ENCODE measurements at regions not wholly inside any gene's neighbourhood (a gene's known extent, or its start where the extent isn't known, plus 50 kb on each side); places are given as distances from the start of the nearest gene placed in this dataset.
"Not testable (repeated sequence)": the region's sequence is repeated elsewhere in the genome, so short reads cannot be mapped to it uniquely, and the experiment has no call there.

- not testable (repeated sequence) for DNase-seq (ENCODE audit: low read depth)
These were observed 77.9 kb downstream of the NR4A2 start for GRCh38 chr2:156254637-156255067.

DNA sequence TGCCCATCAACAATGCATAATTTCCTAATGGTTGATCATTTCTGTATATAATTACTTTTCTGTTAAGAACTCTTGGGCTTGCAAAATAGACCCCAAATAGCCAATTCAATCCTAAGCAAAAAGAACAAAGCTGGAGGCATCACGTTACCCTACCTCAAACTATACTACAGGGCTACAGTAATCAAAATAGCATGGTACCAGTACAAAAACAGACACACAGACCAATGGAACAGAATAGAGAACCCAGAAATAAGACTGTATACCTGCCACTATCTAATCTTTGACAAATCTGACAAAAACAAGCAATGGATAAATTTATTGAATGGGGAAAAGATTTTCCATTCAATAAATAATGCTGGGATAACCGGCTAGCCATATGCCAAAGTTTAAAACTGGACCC lies 78.8 kb downstream of the NR4A2 start:
- no peak for DNase-seq (ENCODE audit: low read depth)

- DNase-seq (ENCODE audit: low read depth) = no peak
These were observed 89.6 kb downstream of the NR4A2 start for GRCh38 chr2:156242874-156243273.

GRCh38 chr2:156237558-156237957 lies 95.0 kb downstream of the NR4A2 start:
- no peak for DNase-seq (ENCODE audit: low read depth)

GRCh38 chr2:156229724-156230362 lies 102.7 kb downstream of the NR4A2 start:
- DNase-seq (ENCODE audit: low read depth) = no peak

DNA sequence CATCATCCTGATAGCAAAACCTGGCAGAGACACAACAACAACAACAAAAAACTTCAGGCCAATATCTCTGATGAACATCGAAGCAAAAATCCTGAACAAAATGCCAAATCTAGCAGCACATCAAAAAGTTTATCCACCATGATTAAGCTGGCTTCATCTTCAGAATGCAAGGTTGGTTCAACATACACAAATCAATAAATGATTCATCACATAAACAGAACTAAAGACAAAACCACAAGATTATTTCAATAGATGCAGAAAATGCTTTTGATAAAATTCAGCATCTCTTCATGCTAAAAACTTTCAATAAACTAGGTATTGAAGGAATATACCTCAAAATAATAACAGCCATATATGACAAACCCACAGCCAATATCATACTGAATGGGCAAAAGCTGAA lies 109.2 kb downstream of the NR4A2 start:
- DNase-seq (ENCODE audit: low read depth) = not testable (repeated sequence)

GRCh38 chr2:156221703-156222102 lies 110.8 kb downstream of the NR4A2 start:
- no peak for DNase-seq (ENCODE audit: low read depth)

DNA sequence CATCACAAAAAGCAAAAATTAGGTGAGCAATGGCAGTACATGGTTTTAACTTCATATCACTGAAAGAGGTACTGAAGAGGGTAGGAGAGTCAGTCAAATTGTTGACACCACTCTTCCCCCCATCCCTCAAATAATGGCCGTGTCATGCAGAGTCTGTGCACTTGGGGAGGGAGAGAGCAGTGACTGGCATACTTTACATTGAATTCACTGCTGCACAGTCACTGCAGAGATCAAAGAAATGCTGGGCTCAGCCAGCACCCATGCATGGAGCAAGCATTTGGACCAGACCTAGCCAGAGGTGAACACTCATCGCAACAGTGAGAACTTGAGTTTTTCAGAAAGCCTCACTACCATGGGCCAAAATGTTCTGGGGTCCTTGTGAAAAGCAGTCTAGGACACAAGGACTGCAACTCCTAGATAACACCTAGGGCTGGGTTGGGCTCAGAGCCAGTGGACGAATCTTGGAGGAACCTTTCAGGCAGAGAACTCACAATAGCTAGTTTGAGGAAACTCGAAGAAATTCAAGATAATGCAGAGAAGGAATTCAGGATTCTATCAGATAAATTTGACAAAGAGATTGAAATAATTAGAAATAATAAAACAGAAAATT lies 112.9 kb downstream of the NR4A2 start:
- no peak for DNase-seq (ENCODE audit: low read depth)

DNA sequence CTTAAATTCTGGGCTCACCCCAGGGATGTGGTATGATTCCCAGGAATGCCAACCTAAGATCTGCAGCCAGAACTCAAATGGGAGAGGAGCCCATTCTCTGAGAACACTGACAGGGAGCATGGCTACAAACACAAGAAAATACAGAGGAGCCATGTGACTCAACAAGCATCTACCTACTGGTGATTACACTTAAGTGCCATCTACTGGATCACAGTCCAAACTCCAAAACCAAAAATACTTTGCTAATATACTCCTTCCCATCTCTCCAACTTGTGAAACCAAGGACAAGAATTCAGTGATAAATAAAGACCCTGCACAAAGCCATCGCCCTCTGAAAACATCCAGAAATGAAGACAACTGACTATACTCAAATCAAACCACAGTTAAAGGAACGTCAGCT lies 116.9 kb downstream of the NR4A2 start:
- DNase-seq (ENCODE audit: low read depth) = no peak

- DNase-seq (ENCODE audit: low read depth) = no peak
These were observed 121.2 kb downstream of the NR4A2 start for GRCh38 chr2:156211318-156211717.

DNA sequence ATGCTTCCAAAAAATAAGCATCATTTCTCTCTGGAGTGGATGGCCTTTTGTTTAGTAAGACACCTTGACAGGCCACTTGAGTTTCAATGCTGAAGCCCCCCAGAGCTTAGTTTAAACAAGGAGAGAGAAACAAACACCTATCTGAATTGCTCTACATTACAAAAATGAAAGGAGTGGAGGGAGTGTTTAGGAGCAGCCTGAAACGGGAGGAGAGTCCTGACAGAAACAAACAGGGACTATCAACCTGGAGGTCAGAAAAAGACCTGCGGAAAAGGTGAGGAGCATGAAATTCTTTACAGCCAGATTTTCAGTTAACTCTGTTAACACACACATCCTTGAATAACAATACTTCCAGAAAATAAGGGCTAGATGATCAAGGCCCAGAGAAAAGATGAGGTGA lies 126.2 kb downstream of the NR4A2 start:
- no peak for DNase-seq (ENCODE audit: low read depth)

- no peak for DNase-seq (ENCODE audit: low read depth)
These were observed 132.9 kb downstream of the NR4A2 start for GRCh38 chr2:156199588-156199987.

DNA sequence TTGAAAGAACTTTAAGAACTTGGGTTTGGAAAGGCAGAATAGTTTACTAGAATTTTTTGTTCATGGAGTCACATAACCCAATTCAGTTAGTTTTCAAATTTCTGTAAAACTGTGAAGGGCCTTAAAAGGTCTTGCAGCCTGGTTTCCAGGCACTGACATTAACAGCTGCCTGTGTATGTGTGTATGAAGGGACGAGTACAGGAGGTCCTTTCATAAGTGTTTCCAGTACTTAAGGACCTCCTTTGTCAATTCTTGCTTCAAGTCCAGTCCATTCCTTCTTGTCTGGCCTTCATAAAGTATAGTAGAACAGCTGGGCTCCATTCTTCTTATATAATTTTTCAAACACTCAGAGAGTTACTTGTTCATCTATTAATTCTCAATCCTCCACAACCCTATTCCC lies 136.5 kb downstream of the NR4A2 start:
- no peak for DNase-seq (ENCODE audit: low read depth)

DNA sequence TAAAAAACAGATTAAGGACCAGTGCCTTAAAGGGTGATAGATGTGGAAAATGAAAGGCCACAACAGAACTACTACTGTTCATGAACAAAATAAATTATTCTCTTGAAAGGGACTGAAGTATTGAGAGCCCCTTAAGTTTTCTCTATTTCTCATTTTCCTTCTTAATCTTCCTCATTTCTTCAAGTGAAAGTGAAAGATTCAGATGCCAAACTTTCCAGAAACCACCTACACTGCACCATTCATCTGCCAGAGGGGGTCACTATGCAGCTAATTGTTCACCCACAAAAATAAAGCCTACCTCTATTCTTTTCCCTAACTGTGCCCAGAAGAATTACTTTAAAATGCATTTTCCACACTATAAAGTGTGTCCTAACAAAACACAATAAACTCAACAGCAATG lies 140.1 kb downstream of the NR4A2 start:
- DNase-seq (ENCODE audit: low read depth) = no peak

DNA sequence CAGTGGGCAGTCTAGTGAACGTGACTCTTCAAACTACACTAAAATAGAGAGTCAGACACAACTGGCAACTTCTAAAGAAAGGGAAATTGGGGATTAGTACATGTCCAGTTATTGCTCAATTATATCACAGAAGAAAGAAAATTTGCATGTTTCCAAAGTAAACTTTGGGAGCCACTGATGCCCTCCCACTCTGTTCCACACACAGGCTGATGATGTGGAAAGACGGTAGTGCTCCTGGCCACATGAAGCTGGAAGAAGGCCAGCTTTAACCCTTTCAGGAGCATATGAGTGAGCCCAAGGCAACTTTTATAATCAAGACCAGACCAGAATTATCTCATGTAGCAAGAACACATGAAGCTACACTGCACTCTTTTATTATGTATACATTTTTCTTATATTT lies 141.0 kb downstream of the NR4A2 start:
- no peak for DNase-seq (ENCODE audit: low read depth)

DNA sequence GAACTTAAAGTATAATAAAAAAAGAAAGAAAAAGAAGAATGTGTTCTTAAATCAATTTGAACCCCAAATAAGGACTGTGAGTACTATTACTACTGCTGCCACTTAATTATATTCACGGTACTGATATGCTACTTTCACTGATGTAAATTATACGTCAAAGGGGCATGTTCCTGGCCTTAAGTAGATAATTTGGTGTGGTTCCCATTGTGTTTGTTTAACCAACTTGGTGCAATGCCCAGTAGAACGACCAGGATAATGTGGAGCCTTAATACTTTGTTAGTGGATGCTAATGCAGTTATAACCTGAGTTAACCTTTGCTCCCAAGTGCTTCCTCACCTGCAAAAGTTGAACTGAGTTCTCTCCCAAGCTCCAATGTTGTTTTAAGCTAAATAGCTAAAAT lies 142.0 kb downstream of the NR4A2 start:
- DNase-seq (ENCODE audit: low read depth) = no peak

- no peak for DNase-seq (ENCODE audit: low read depth)
These were observed 142.9 kb downstream of the NR4A2 start for GRCh38 chr2:156189584-156189983.

GRCh38 chr2:156189143-156189542 lies 143.4 kb downstream of the NR4A2 start:
- no peak for DNase-seq (ENCODE audit: low read depth)

- DNase-seq (ENCODE audit: low read depth) = no peak
These were observed 150.4 kb downstream of the NR4A2 start for GRCh38 chr2:156182132-156182531.

GRCh38 chr2:156181208-156181607 lies 151.3 kb downstream of the NR4A2 start:
- no peak for DNase-seq (ENCODE audit: low read depth)

GRCh38 chr2:156177654-156178053 lies 154.9 kb downstream of the NR4A2 start:
- DNase-seq (ENCODE audit: low read depth) = no peak

DNA sequence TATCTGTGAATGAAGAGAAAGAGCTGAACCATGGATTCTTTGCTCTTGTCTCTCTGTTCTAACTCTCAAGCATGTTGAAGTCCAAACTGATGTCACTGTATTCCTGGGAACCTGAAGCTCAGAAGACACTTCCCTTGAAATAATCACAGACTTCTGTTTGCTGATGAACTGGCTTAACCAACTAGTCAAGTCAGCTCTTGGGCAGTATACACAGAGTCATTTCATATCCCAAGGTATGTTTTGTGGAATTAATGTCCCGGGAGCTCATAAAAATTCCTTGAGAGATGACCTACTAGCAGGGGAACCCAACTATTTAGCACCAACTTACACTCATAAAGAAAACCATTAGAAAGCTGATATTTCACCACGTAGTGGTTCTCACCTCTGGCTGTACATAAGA lies 156.6 kb downstream of the NR4A2 start:
- DNase-seq (ENCODE audit: low read depth) = no peak

DNA sequence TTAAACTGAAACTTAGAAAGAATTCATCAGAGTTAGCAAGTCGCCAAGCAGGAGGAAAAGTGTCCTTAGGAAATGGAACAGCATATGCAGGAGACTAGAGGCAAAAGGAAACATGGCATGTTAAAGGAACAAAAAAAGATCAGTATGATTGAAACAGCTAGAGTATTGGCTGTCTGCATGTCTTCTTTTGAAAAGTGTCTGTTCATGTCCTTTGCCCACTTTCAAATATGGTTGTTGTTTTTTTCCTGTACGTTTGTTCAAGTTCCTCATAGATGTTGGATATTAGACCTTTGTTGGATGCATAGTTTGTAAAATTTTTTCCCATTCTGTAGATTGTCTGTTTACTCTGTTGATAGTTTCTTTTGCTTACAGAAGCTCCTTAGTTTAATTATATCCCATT lies 161.6 kb downstream of the NR4A2 start:
- no peak for DNase-seq (ENCODE audit: low read depth)

DNA sequence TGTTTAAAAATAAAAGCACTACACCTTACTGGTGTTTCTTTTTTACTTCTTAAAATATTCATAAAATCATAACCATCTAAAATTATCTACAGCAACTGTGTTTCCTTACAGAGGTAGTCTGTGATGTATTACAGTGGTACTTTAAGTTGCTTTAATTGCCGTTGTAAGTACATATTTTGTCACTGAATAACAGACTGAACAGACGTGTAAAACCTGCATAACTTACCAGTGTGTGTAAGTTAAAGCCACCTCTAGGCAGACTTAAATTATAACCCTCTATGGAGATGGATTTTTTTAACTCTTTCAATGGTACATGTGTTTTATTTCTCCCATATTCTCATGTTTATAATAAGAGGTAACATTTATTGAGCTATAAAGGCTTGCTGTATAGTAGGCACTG lies 166.8 kb downstream of the NR4A2 start:
- no peak for DNase-seq (ENCODE audit: low read depth)

All from forelimb muscle (tissue), 1 donor.